Kasumi-1 (cell line): ENCODE measurements at regions not wholly inside any gene's neighbourhood (a gene's known extent, or its start where the extent isn't known, plus 50 kb on each side); places are given as distances from the start of the nearest gene placed in this dataset.
"Not testable (repeated sequence)": the region's sequence is repeated elsewhere in the genome, so short reads cannot be mapped to it uniquely, and the experiment has no call there.

ENCODE experiments used
- DNase-seq, 2 experiments: peaks; one replicate each; lab custom pipeline; 2025; lab: John Stamatoyannopoulos, UW

- no peak for DNase-seq
Observed at GRCh38 chr3:154973851-154974250, 106.3 kb upstream of the MME start.

DNA sequence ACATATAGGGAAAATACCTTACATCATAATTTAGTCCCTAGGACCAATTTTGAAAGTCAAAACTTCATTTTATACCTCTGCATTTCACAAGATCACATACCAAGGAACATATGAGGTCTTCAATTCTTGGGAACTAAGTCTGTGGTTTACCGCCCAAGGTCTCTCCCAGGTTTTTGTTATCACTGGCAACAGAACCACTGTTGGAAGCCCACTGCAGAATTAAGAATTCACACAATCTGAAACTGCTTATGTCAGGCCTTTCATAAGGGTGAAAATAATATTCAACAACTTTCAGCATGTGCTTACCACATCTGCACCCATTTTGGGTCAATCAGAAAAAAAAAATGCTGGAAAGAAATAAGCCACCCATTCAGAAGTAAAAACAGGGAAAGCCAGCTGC lies 107.2 kb upstream of the MME start:
- no peak for DNase-seq

- DNase-seq = no peak
Observed at GRCh38 chr3:154971771-154972326, 108.3 kb upstream of the MME start.

DNA sequence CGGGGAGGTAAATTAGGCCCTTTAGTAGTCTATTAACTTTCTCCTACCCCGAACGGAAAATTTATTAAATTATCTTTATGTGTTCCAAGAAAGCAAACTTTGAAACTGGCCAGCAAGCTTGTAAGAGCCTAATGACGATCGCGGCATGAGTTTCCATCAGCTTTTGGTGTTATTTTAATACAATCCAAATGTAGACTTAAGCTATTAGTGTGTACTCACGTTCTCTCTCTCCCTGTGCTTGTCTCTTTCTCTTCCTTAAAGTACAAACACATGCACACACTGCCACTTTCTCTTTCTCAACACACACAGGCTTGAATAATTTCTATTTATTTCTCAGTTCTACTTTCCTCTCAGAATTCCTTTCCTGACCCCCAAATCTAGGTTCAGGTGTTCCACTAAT lies 108.8 kb upstream of the MME start:
- no peak for DNase-seq

GRCh38 chr3:154970797-154971196 lies 109.3 kb upstream of the MME start:
- no peak for DNase-seq

- no peak for DNase-seq
Observed at GRCh38 chr3:154969366-154969765, 110.8 kb upstream of the MME start.

- DNase-seq = no peak
Observed at GRCh38 chr3:154967090-154967489, 113.0 kb upstream of the MME start.

GRCh38 chr3:154956815-154957214 lies 123.3 kb upstream of the MME start:
- no peak for DNase-seq

GRCh38 chr3:154955907-154956533 lies 124.1 kb upstream of the MME start:
- DNase-seq = no peak

GRCh38 chr3:154954757-154955156 lies 125.4 kb upstream of the MME start:
- DNase-seq = peak; percentile 74 to 77

DNA sequence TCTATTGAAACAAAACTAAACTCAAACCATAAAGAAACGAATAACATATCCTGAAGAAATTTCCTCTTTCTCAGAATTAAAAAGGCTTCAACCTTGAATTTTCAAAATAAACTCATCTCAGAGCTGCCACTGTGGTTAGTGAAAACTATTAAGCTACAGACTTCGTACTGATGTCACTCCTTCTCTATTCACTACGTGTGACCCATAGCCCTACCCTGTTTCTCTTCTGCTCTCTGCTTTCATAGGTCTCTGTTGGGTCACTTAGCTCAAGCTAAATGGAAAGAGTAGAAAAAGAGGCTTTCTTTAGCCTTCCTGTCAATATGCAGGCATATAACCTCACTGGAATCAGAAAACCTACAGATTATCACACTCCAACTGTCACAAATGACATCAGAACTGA lies 126.6 kb upstream of the MME start:
- no peak for DNase-seq

- no peak for DNase-seq
Observed at GRCh38 chr3:154952553-154952952, 127.6 kb upstream of the MME start.

DNA sequence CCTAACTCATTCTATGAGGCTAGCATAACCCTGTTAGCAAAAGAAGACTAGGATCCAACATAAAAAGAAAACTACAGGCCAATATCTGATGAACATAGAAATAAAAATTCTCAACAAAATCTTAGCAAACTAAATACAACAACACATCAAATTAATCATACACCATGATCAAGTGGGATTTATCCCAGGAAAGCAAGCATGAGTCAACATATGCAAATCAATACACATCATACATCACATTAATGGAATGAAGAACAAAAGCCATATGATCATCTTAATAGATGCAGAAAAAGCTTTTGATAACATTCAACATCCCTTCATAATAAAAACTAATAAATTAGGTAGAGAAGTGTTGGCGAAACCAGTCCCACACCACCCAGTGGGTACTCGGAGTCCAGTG lies 136.1 kb upstream of the MME start:
- DNase-seq = no peak

- DNase-seq = no peak
Observed at GRCh38 chr3:154942827-154943226, 137.3 kb upstream of the MME start.

DNA sequence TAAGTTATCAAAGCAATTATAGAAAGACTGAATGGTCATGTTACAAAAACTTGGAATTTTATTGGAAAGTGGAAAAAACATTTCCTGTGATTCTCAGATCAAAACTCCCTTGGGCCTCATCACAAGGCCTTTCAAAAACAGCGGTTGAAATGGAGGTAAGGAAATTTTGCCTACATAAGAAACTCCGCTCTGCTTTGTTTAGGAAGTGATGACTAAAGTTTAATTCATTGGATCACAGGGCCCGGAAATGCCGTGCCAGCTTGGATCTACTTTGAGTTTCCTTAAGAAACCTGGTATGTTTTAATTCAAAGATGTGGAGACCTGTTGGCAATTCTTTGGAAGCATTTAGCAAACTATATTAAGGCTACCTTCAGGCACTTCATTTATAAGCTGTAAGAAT lies 143.9 kb upstream of the MME start:
- DNase-seq = no peak

DNA sequence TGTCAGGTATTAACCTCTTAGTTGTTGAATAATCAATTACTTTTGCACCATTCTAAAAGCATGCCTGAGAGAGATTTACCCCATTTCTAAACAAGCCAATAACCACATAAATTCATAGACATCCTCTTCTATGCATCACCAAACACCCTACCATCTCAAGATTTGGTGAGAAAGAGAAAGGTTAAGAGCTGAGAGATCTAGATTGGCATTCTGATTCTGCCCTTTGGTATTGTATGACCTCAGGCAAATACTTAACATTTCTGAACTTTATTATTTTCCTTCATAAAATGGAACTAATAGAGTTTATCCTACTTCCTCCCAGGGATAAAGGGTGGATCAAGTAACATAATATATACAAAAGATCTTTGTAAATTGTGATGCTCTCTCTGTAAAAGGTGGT lies 146.5 kb upstream of the MME start:
- DNase-seq = no peak

DNA sequence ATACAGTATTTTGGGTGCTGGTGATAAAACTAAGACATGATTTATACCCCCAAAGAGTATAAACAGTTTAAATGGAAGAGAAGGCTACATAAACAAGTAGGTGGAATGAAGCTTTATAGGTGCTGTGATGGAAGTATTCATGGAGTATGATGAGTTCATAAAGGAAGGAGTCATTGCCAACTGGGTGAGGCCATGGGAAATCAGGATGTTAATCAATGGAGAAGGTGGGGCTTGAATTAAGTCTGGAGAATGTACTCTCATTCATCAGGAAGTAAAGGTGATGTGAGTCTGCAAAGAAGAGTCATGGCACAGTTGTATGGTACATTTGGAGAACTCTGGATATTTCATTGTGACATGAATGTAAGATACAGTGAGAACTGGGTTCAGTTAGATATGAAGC lies 147.5 kb upstream of the MME start:
- no peak for DNase-seq

GRCh38 chr3:154931484-154931883 lies 148.6 kb upstream of the MME start:
- no peak for DNase-seq

GRCh38 chr3:154926721-154927120 lies 153.4 kb upstream of the MME start:
- no peak for DNase-seq

- DNase-seq = no peak
Observed at GRCh38 chr3:154921351-154921750, 158.8 kb upstream of the MME start.

DNA sequence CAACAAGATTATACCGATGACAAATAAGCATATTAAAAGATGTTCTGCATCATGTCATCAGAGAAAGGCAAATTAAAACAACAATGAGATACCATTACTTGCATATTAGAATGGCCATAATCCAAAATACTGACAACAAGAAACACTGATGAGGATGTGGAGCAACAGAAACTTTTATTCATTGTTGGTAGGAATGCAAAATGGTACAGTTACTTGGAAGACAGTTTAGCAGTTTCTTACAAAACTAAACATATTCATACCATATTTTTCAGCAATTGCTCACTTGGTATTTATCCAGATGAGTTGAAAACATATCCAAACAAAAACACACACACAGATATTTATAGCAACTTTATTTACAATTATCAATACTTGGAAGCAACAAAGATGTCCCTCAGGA lies 160.9 kb upstream of the MME start:
- DNase-seq = no peak

- DNase-seq = peak; percentile 36 to 41
Observed at GRCh38 chr3:154904328-154904727, 175.8 kb upstream of the MME start.

GRCh38 chr3:154902495-154902894 lies 177.6 kb upstream of the MME start:
- not testable (repeated sequence) for DNase-seq

GRCh38 chr3:154901278-154901677 lies 178.8 kb upstream of the MME start:
- DNase-seq = no peak
